Nucleus accumbens (tissue), 56 donors: ENCODE measurements at regions not wholly inside any gene's neighbourhood (a gene's known extent, or its start where the extent isn't known, plus 50 kb on each side); places are given as distances from the start of the nearest gene placed in this dataset.
"Not testable (repeated sequence)": the region's sequence is repeated elsewhere in the genome, so short reads cannot be mapped to it uniquely, and the experiment has no call there.

Experiments used
- DNase-seq, 56 donors: peaks; one replicate each; lab custom pipeline; 2025; lab: John Stamatoyannopoulos, UW

DNA sequence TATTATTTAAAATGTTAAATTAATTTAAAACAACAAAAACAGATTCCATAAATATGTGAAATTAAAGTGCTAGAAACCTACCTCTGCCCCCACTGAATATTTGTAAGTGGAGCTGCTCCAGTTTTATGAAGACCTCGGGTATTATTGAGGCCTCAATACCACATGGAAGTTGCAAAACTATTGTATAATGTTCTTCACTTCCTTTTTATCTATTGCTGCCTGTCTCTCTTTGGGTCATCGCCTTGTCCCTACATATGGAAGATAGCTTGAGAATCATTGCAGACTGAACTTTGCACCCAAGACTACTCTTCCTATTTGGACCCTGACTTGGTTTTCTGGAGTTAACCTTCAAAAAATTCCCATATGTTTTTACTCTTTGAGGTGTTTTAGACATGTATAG is 212.1 kb upstream of the NETO1 start:
- DNase-seq: no peak

DNA sequence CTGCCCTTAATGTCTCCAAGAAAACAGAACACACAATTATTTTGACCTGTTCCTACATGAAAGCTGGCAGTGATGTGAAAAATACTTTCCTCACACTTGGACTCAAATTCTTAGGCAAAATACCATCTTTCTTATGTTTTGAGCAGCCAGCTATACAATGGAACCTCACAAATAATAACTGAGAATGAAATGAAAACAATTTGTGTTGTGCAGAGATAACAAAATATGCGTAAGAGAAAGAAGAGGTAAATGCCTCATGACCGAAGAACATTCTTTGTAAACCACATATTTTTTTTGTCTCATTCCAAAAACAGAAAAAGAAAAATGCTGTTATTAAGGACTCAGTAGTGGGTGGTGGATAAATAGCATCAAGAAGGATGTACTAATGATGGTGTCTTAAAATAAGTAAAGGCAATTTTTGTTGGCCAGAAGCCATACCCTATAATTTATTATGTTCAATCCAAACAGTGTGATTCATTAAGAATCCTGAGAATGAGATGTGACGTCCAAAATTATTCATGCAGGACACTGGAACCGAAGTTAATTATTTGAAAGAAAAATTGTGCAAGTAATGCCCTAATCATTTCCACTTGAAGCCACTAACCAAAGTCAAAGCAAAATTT is 193.0 kb upstream of the NETO1 start:
- DNase-seq: no peak

DNA sequence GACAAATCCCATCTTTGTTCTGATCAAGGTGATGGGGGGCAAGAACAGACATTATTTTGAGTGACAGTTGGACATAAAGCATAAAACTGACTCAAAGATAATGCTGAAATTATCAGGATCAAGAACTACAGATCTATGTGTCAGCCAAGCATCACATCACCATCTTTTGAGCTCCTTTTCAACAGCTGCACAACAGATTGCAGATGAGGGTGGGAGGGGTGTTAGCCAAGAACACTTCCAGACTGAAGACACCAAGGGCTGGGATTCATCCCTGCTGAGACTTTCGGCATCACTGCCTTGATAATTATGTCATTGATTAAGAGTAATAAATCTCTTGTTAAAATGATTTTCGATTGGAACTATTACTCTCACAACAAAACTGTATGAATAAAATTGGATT is 191.5 kb upstream of the NETO1 start:
- no peak for DNase-seq

DNA sequence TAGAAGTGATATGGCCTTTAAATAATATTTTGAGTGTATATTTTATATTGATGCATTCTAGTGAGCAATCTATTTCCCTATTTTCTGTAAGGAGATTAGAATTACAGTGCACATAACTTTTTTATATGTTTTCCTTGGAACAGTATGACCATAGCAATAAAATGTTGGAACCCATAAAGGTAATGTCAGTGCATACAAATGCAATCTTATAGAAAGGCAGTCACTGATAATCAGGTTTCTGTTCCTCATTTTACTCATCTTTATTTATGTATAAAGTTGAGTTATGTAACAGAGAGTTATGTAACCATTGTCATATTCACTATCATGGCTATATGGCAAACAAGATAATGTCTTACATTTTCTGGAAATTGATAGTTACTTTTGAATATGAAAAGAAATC is 179.9 kb upstream of the NETO1 start:
- no peak for DNase-seq

DNA sequence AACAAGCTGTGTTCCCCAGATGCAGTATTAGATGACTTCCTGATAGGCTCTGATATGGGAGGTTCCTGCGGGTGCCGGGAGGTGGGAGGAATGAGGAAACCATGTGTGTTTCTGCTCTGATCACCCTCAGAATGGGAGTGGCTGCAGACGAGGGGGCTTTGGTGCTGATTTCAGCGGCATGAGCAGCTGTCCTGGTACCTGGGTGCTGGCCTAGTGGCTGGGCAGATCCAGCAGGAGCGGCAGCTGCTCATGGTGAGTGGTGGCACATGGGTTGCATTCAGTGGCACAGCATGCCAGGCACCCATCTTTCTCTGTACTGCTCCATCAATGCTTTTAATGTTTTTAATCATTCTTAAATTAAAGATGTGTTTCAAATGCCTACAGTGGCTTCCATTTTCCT is 177.2 kb upstream of the NETO1 start:
- DNase-seq: no peak

DNA sequence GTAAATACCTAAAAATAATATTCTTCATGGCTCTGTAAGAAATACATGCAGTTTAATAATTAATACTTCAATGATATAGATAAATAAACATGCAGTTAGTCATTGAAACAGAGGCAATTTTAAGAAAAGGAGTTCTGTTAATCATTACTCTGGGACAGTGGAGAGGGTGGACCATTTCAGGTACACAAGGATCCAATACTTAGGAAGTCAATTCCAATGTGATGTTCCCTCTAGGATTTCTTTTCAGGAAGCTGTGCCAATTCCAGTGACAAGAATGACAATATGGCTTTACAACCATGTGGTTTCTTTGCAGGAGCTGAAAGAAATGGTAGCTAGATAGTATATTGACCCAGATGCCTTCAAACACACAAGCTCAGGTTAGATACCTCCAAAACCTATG is 175.8 kb upstream of the NETO1 start:
- no peak for DNase-seq

DNA sequence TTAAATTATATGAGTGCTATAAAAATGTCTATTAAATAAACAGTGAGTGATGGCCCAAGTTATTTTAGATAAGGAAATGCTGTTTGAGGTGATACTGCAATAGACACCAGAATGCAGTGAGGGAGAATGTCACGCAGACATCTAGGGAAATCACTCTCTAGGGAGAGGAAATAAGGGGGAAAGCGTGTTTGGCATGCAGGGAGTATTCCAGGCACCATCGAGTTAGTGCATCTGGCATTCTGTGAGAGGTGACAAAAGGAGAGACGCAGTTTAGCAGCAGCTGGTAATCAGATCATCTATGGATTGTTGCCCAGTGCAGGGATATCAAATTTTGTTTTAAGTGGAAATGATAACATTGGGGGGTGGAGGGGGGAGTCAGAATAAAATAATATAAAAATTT is 175.4 kb upstream of the NETO1 start:
- no peak for DNase-seq

DNA sequence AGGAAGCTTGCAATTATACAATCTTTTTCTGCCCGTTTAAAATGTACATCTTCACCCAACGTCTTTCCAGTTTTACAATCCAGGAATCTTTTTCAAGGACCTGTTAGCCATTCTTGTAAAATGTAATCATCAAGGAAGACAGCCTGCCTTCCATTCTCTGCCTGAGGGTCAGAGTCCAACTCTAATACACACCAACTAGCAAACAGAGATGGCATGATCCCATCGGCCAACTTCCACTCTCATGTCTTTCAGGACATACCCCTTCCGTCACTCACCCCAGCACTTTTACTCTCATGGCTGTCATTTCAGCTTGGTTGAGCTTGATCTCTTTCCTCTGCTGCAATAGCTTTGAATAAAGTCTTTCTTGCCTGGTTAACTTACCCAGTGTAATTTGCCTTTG is 172.5 kb upstream of the NETO1 start:
- DNase-seq: no peak

DNA sequence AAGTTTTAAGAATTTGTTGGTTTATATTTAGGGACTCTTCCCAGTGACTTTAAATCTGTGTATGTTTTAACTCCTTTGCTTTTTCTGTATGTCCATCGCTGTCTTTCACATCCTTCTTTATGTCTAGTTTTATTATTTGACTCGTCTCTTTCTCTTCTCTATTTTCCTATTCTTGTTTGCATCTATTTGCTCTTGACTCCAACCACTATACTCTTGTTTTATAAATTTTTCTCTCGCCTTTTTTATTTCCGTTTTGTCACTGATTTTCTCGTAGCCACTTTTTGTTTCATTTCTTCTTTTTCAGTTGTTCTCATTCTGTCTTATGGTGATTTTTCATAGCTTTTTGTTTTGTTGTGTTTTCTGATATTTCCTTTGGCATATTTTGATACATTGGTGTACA is 170.5 kb upstream of the NETO1 start:
- no peak for DNase-seq

DNA sequence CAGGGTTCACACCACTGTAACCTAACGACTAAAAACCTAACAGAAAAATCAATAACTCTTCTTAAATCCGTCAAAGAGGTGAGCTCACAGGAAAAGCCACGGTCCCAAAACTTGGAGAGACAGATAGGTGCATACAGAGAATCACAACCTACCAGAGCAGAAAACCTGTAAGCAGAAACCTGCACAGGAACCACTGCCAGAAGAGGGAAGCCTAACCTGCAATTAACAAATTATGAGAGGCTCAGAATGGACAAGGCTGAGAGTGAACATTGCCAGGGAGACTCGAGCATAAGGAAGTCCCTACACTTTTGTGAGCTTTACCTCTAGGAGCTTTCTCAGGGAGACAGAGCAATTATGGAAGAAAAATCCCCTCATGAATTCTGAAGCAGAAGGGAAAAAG is 156.2 kb upstream of the NETO1 start:
- no peak for DNase-seq

DNA sequence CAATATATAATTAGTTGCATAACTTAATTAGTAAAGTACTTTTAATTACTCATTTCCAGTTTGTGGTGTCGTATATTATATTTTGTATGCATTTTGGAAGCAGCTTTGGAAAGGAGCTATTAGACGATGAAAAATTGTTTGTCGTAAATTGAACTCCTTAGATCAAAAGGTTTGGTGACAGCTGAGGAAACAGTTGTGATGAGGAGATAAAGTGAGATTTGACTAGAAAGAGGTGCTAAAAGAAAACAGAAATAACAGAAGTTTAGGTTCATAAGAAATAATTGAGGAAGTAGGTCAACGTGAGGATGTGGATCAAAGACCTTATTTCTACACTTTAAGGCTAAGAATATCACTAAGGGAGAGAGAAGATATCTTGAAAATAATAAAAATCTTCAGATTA is 141.9 kb upstream of the NETO1 start:
- no peak for DNase-seq

DNA sequence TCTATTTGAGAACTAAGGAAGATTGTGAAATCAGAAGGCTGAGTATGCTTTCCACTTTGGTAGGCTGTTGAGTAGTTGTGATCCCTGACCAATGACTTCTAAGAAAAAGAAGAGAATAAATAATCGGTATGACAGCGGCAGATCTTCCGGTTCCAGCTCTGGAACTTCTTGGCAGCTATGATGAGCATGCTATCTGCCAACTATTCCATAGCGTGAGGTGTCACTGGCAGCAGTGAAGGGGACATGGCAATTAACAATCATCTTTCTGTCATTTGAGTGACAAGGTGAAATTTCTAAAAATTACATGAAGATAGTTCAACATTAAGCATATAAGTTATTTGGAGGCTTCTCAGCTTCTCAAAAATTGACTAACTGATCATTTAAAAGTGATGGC is 140.1 kb upstream of the NETO1 start:
- DNase-seq: no peak

DNA sequence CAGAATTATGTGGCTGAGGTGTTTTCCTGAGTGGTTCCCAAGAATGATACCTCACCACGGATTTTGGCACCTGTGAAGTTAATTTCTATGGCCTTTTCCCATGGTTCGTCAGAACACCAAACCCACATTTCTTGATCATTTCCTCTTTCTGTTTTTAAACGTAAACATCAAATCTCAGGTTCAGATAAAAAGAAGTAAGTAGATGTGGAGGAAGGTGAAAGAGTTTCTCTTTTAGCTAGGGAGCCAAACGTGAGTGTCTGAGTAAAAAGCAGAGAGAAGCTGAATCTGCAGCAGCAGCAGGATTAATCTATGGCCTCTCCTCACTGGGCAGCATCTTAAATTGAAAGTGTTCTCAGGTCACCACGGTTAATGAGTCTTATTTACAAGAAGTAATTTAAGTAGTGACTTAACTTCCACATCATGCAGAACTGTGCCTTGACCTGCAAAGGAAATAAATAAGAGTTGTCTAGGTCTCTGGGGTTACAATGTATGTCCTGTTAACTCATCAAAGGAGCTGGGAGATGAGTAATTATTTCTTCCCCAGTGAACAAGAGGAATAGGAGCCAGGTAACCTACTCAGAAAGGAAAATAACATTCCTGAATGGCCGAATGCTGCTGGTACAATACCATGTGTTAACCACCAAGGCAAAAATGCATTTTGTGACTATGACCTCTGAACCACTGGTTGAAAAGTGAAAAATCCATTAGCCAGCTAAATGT is 139.6 kb upstream of the NETO1 start:
- no peak for DNase-seq

DNA sequence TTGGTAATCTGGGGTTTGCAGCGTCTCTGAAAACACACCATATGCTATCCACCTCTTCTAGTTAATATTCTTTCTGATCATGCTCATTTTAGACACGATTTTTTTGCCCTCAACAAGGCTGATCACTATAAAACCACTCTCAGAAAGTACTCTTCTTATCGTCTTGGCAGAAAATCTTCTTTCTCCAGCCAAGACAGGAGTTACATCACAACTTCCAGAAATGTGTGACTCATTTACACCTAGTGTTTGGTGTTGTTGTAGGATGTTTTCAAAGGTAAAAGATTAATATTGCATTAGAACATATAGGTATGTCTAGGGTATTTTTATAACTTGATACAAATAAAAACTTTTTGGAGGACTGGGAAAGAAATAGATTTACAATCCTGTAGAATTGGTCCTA is 138.5 kb upstream of the NETO1 start:
- no peak for DNase-seq

DNA sequence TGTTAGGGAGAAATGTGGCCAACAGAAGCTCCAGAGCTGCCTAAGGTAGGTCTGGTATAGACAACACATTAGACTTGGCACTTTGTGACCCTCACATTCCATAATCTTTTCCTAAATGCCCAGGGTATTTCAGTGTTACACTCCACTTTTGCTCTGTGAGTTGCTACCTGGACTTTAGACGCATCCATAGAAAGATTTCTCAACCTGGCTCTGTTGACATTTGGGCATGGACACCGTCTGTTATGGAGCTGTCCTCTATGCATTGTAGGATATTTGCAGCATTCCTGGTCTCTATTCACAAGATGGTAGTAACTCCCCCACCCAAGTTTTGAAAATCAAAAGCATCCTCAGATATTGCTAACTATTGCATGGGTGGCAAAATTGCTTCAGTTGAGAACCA is 136.5 kb upstream of the NETO1 start:
- no peak for DNase-seq

DNA sequence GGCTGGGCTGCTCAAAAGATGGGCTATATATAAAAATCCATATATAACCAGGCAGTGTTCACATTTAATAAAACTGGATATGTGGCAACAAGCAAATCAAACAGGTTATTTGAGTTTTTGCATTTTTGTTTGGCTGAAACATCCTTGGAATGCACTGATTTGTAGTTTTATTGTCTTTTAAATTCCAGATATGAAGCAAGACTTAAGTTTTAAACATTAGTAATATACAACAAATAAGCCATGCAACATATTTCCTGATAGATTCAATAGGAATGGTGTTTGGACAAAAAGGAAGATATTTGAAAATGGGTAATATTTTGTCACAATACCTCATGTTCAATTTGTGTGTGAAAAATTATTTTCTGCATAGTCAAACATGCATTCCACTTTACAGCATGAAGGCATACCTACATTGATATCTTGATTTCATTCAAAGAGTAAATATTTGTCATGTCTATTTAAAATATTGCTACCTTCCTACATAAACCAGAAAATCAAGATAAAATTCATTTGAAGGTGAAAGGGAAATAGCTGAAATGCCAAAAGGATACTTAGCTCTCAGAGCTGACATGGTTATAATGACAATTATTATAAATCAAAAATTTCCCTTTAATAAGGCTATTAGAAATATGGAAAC is 132.3 kb upstream of the NETO1 start:
- no peak for DNase-seq

DNA sequence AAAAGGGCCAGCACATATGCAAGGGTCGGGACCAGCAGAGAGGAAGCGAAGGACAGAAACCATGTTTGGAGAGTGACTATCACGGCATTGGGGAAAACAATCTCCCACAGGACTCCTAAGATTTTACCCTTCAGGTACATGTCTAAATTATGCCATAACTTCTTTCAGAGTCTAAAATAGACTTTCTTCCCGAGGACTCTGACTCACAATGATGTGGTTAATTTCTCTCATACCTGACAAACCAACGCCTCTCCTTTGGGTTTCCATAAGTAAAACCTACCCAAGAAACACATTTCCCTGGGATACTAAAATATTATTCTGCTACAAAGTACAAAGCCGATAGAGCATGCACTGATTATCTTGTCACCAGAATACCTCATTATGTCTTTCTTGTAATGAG is 127.8 kb upstream of the NETO1 start:
- DNase-seq: peak in 1 of 56 donors; percentile 2

DNA sequence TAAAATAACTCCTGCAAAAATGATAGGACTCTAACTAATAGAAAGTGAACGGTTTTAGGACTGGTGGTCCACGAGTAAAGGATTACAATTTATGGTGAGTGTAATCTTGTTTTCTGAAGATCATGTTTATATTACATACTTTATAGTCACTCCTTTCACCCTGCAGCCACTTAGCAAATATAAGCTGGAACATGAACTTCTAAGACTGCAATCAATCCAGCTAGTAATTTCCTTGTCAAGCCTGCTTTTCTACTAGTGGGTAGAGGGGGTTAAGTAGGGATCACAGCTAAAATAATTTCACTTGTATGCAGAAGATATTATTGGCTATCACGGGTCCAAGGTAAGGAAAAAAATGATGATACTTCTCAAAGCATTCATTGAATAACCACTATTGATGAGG is 125.5 kb upstream of the NETO1 start:
- DNase-seq: no peak

DNA sequence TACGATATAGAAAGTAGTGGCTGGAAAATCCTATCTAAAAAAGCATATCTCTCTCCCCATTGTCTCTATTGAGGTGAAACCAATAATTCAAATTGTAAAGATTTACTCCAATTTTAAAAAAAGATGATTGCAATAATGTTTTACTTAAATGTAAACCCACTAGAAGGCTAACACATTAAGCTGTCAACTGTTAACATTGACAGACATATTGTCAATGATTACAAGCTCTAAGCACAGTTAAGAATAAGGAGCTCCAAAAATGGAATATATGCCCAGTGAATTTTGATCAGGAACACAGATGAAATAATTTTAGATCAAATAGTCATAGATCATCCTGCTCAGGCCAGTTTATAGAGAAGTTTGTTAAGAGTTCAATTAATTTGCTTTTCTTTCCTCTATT is 123.6 kb upstream of the NETO1 start:
- DNase-seq: no peak

DNA sequence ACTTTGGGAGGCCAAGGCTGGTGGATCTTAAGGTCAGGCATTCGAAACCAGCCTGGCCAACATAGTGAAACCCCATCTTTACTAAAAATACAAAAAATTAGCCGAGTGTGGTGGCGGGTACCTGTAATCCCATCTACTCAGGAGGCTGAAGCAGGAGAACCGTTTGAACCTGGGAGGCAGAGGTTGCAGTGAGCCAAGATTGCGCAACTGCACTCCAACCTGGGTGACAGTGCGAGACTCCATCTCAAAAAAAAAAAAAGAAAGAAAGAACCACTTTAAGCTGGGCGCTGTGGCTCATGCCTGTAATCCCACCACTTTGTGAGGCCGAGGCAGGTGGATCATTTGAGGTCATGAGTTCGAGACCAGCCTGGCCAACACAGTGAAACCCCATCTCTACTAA is 119.8 kb upstream of the NETO1 start:
- not testable (repeated sequence) for DNase-seq

DNA sequence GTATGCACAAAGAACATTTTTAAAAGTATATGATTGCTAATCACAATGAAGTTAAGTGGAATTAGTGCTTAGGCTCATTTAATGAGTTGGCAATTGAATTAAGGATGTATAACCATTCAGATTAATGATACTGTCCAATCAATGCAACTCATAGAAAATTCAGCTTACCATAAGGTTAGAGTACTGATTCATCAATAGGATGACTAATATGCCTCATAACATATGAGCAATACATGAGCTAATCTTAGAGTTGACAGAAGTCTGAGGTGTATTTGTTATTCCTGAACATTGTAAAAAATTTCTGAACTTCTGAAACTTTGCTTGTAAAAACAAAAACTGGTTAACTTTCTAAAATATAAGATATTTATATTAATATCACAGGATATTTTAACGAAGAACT is 118.3 kb upstream of the NETO1 start:
- DNase-seq: no peak

DNA sequence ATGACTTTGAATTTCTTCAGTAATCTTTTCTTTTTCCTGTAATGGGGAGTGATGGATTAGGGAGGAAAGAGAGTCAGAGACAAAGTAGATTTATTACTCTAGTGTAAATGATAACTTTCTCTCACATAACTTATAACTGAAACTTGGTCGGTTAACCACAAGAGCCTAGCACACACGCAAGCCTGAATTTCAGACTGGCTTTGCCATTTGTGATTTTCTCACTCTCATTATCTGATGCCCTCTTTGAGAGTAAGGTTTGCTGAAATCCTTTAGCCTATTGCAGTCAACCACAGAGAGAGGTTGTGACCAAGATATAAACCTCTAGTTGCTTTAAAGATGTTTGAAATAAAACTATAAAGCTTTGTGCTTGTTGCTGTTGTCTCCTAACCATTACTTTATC is 117.9 kb upstream of the NETO1 start:
- no peak for DNase-seq
